Mesenchymal stem cell (in vitro differentiated cells and primary cell): ENCODE measurements at regions not wholly inside any gene's neighbourhood (a gene's known extent, or its start where the extent isn't known, plus 50 kb on each side); places are given as distances from the start of the nearest gene placed in this dataset.

Experiments used
- DNase-seq: peaks from one replicate; pipeline ENCODE4 v3.0.0-alpha.2; 2013
- H2AFZ ChIP-seq: one replicate; pipeline ENCODE4 v1.6.1; 2013; ENCODE audit warnings: low read depth, mild to moderate bottlenecking, control low read depth, inconsistent platforms, low read length, moderate library complexity
- H2AK5ac ChIP-seq: 2 replicates; pipeline ENCODE4 v1.6.1; 2013; ENCODE audit warnings: low read length, moderate library complexity, mild to moderate bottlenecking, inconsistent platforms; ENCODE audit not compliant: severe bottlenecking
- H2BK120ac ChIP-seq: one replicate; pipeline ENCODE4 v1.6.1; 2013; ENCODE audit warnings: low read depth, mild to moderate bottlenecking, inconsistent platforms, low read length, moderate library complexity
- H2BK12ac ChIP-seq, 2 experiments: one replicate each; pipeline ENCODE4 v1.6.1; 2013; ENCODE audit warnings: inconsistent platforms in 2 of 2, low read length in 2 of 2, mild to moderate bottlenecking in 2 of 2, moderate library complexity in 2 of 2, control low read depth in 1 of 2
- H2BK15ac ChIP-seq: one replicate; pipeline ENCODE4 v1.6.1; 2013; ENCODE audit warnings: mild to moderate bottlenecking, low read depth, inconsistent platforms; ENCODE audit not compliant: poor library complexity, severe bottlenecking
- H2BK5ac ChIP-seq: 2 replicates; pipeline ENCODE4 v1.6.1; 2013; ENCODE audit warnings: low read depth, mild to moderate bottlenecking, low read length, control low read depth, inconsistent platforms; ENCODE audit not compliant: poor library complexity, severe bottlenecking
- H3K14ac ChIP-seq, 2 experiments: one replicate each; pipeline ENCODE4 v1.6.1; 2013; ENCODE audit warnings: inconsistent platforms in 2 of 2, low read length in 2 of 2, control low read depth in 1 of 2, mild to moderate bottlenecking in 1 of 2, moderate library complexity in 1 of 2
- H3K18ac ChIP-seq, 2 experiments: one replicate each; pipeline ENCODE4 v1.6.1; 2013; ENCODE audit warnings: inconsistent platforms in 2 of 2, low read length in 2 of 2, control low read depth in 1 of 2, low read depth in 1 of 2, mild to moderate bottlenecking in 1 of 2
- H3K23ac ChIP-seq, 2 experiments: one replicate each; pipeline ENCODE4 v1.6.1; 2013; ENCODE audit warnings: inconsistent platforms in 2 of 2, low read length in 2 of 2, mild to moderate bottlenecking in 2 of 2, moderate library complexity in 2 of 2, control low read depth in 1 of 2
- H3K27ac ChIP-seq: 2 replicates; pipeline ENCODE4 v1.5.1; 2013; ENCODE audit warnings: mild to moderate bottlenecking, moderate library complexity, low read length, control low read depth, inconsistent platforms; ENCODE audit not compliant: poor library complexity, severe bottlenecking
- H3K27me3 ChIP-seq, 2 experiments: 2 replicates each; pipeline versions ENCODE4 v1.6.1 to v1.7.0; 2013; ENCODE audit warnings: low read length in 2 of 2, mild to moderate bottlenecking in 2 of 2, moderate library complexity in 2 of 2, control low read depth in 1 of 2, inconsistent platforms in 1 of 2; ENCODE audit not compliant: control insufficient read depth in 1 of 2, insufficient read depth in 1 of 2
- H3K36me3 ChIP-seq, 2 experiments: 2 replicates each; pipeline versions ENCODE4 v1.6.1 to v1.7.0; 2013; ENCODE audit warnings: low read length in 2 of 2, control low read depth in 1 of 2, inconsistent platforms in 1 of 2, low read depth in 1 of 2, mild to moderate bottlenecking in 1 of 2; ENCODE audit not compliant: insufficient read depth in 2 of 2, control insufficient read depth in 1 of 2
- H3K4ac ChIP-seq, 2 experiments: one replicate each; pipeline ENCODE4 v1.6.1; 2013; ENCODE audit warnings: inconsistent platforms in 2 of 2, low read length in 2 of 2, mild to moderate bottlenecking in 2 of 2, moderate library complexity in 2 of 2, control low read depth in 1 of 2, low read depth in 1 of 2
- H3K4me1 ChIP-seq: 2 replicates; pipeline ENCODE4 v1.6.1; 2013; ENCODE audit warnings: low read depth, low read length, control low read depth; ENCODE audit not compliant: control insufficient read depth, insufficient read depth
- H3K4me2 ChIP-seq: 2 replicates; pipeline ENCODE4 v1.6.1; 2013; ENCODE audit warnings: low read length, mild to moderate bottlenecking, inconsistent platforms; ENCODE audit not compliant: poor library complexity, severe bottlenecking
- H3K4me3 ChIP-seq, 2 experiments: 2 replicates each; pipeline versions ENCODE4 v1.5.1 to v1.7.0; 2013; ENCODE audit warnings: low read length in 2 of 2, mild to moderate bottlenecking in 2 of 2, control low read depth in 1 of 2, low read depth in 1 of 2; ENCODE audit not compliant: insufficient read depth in 1 of 2
- H3K79me1 ChIP-seq: replicated peaks from 2 replicates; pipeline ENCODE4 v1.6.1; 2013; ENCODE audit warnings: mild to moderate bottlenecking, control low read depth, low read length, inconsistent platforms; ENCODE audit not compliant: poor library complexity, severe bottlenecking
- H3K9ac ChIP-seq: 2 replicates; pipeline ENCODE4 v1.7.0; 2013; ENCODE audit warnings: mild to moderate bottlenecking, low read length, moderate library complexity
- H3K9me3 ChIP-seq: 2 replicates; pipeline ENCODE4 v1.7.0; 2013; ENCODE audit warnings: mild to moderate bottlenecking, low read length; ENCODE audit not compliant: control insufficient read depth
- H4K8ac ChIP-seq: one replicate; pipeline ENCODE4 v1.6.1; 2013; ENCODE audit warnings: inconsistent platforms, mild to moderate bottlenecking, low read length, moderate library complexity
- H4K91ac ChIP-seq: one replicate; pipeline ENCODE4 v1.6.1; 2013; ENCODE audit warnings: mild to moderate bottlenecking, low read length, inconsistent platforms
- WGBS: methylation state at CpG from one replicate; pipeline ENCODE4 v1.1.7; 2013; ENCODE audit warnings: mixed read lengths; 5-methylcytosine and 5-hydroxymethylcytosine counted together

DNA sequence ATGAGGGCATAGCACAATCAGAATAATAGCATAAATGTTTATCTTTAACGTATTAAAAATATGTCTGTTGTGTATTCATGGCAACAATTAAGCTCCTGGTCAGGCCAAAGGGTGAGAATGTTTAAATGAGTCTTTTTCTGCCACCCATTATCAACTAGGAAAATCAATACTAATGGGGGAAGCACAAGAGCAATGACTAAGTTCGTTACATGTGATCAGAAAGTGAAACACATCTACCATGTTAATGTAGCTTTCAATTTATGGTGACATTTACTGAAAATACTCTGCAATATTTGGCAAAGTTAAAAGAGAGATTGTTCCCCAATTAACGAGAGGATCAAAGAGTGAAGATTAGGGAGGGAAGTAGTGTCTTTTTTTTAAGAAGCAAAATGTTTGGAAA, 143.7 kb downstream of the NAA11 start:
- Histone ChIP-seq H3K9me3 (no peaks in the 10 kb centered on the region), H2BK120ac (no peak overlapping the region), H3K27me3 (no peaks in the 10 kb centered on the region), H3K9ac (no peak overlapping the region), H2BK15ac (no peak overlapping the region), H2BK12ac (no peak overlapping the region), H3K36me3 (no peaks in the 10 kb centered on the region), H4K91ac (no peak overlapping the region), H3K27ac (no peak overlapping the region), H3K79me1 (no peaks in the 10 kb centered on the region), H3K4ac (no peak overlapping the region), H2AK5ac (no peak overlapping the region), H3K14ac (no peak overlapping the region), H3K4me3 (no peak overlapping the region), H3K4me1 (no peaks in the 10 kb centered on the region), H2AFZ (no peak overlapping the region), H2BK5ac (no peak overlapping the region), H3K18ac (no peak overlapping the region), H4K8ac (no peak overlapping the region), H3K4me2 (no peak overlapping the region), H3K23ac (no peak overlapping the region)
- no peak for DNase-seq
- WGBS, result 68% methylated on average over 1 of the region's 3 CpGs

DNA sequence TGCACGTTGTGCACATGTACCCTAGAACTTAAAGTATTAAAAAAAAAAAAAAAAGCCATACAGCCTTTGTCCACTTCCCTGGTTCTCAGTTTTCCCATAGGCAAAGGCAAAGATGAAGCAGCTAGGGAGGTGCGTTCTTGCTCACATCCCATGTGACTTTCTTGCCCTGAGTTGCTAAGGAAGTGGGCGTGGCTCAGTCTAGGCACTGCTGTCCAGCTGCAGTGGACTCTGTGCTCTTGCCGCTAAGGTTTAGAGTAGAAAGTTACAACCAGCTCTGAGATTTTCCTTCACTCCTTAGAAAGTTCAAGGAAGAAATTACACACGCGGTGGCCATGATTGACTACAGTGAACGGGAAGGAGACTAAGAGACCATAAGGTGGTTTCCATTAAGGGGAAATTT, 144.7 kb downstream of the NAA11 start:
- Histone ChIP-seq H3K36me3 (no peaks in the 10 kb centered on the region), H2BK15ac (no peak overlapping the region), H3K18ac (no peak overlapping the region), H3K4me1 (no peaks in the 10 kb centered on the region), H3K9ac (no peak overlapping the region), H4K91ac (no peak overlapping the region), H2AFZ (no peak overlapping the region), H2BK120ac (no peak overlapping the region), H3K27ac (no peak overlapping the region), H2BK5ac (no peak overlapping the region), H3K9me3 (no peaks in the 10 kb centered on the region), H3K27me3 (no peaks in the 10 kb centered on the region), H3K4me2 (no peak overlapping the region), H3K4ac (no peak overlapping the region), H4K8ac (no peak overlapping the region), H2BK12ac (no peak overlapping the region), H3K14ac (no peak overlapping the region), H3K79me1 (no peaks in the 10 kb centered on the region), H2AK5ac (no peak overlapping the region), H3K4me3 (no peak overlapping the region), H3K23ac (no peak overlapping the region)
- no peak for DNase-seq
- WGBS, result 96% methylated on average over 7 of the region's 7 CpGs

DNA sequence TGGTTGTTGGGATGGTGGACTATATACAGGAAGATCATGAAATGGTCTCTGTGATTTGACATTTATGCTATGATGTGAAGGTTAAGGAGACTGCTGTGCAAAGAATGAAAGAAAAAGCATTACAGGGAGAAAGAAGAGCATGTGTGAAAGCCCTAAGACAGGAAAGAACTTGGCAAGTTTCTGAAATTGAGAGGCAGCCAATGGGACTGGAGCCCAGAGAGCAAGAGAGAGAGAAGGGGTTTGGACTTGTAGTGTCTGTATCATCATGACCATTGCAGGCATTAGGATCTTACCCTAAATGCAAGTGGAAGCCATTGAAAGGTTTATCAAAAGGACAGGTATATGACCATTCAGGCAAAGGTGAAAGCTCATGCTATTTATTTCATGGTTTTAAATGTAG, 147.1 kb downstream of the NAA11 start:
- no peak overlapping the region for H3K27ac ChIP-seq
- no peak overlapping the region for H2BK15ac ChIP-seq
- H2BK120ac ChIP-seq, result no peak overlapping the region
- H4K91ac ChIP-seq, result no peak overlapping the region
- no peak overlapping the region for H2BK5ac ChIP-seq
- H3K4me2 ChIP-seq, result no peak overlapping the region
- H2BK12ac ChIP-seq, result no peak overlapping the region
- H3K23ac ChIP-seq, result no peak overlapping the region
- no peak overlapping the region for H2AK5ac ChIP-seq
- H4K8ac ChIP-seq, result no peak overlapping the region
- H3K18ac ChIP-seq, result no peak overlapping the region
- no peak overlapping the region for H3K14ac ChIP-seq
- H3K36me3 ChIP-seq, result no peaks in the 10 kb centered on the region
- H3K4me1 ChIP-seq, result no peaks in the 10 kb centered on the region
- H3K4ac ChIP-seq, result no peak overlapping the region
- no peaks in the 10 kb centered on the region for H3K79me1 ChIP-seq
- no peak overlapping the region for H2AFZ ChIP-seq
- no peak overlapping the region for H3K4me3 ChIP-seq
- DNase-seq, result no peak
- no peak overlapping the region for H3K9ac ChIP-seq
- no peaks in the 10 kb centered on the region for H3K9me3 ChIP-seq
- H3K27me3 ChIP-seq, result no peaks in the 10 kb centered on the region

DNA sequence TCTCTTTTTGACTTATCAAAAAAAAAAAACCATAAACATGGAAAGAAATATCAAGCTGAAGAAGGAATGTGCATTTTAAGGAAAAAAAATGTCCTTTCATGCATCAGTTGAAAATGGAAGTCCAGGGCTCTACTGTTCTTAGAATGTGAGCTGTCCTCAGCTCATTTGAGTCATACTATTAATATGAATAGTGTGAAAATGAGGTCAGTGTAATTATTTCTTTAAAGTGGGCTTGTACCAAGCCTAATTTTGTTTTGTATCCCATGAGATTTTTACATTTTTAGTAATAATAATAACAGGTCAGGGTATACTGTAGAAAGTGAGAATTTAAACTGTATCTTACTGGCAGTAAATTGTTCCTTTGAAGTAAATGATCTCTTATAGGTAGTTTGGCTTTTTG, 148.5 kb downstream of the NAA11 start:
- no peak overlapping the region for H2BK12ac ChIP-seq

More for the DNA sequence above, 148.5 kb downstream of the NAA11 start:
- H3K4me3 ChIP-seq, result no peak overlapping the region
- H2AFZ ChIP-seq, result no peak overlapping the region
- H3K4ac ChIP-seq, result no peak overlapping the region
- H3K23ac ChIP-seq, result no peak overlapping the region
- no peak for DNase-seq
- H3K27me3 ChIP-seq, result no peaks in the 10 kb centered on the region
- H4K91ac ChIP-seq, result no peak overlapping the region
- H3K79me1 ChIP-seq, result no peaks in the 10 kb centered on the region
- H4K8ac ChIP-seq, result no peak overlapping the region
- H3K18ac ChIP-seq, result no peak overlapping the region
- H3K27ac ChIP-seq, result no peak overlapping the region
- no peaks in the 10 kb centered on the region for H3K36me3 ChIP-seq
- H2BK5ac ChIP-seq, result no peak overlapping the region
- no peak overlapping the region for H3K4me2 ChIP-seq
- no peak overlapping the region for H3K9ac ChIP-seq
- H3K4me1 ChIP-seq, result no peaks in the 10 kb centered on the region
- H3K9me3 ChIP-seq, result no peaks in the 10 kb centered on the region
- no peak overlapping the region for H2AK5ac ChIP-seq
- no peak overlapping the region for H2BK120ac ChIP-seq
- no peak overlapping the region for H3K14ac ChIP-seq
- H2BK15ac ChIP-seq, result no peak overlapping the region
